HG02798 (cell line): ENCODE measurements at regions not wholly inside any gene's neighbourhood (a gene's known extent, or its start where the extent isn't known, plus 50 kb on each side); places are given as distances from the start of the nearest gene placed in this dataset.
"Not testable (repeated sequence)": the region's sequence is repeated elsewhere in the genome, so short reads cannot be mapped to it uniquely, and the experiment has no call there.

Experiments used
- ATAC-seq: cut with Tn5 transposase; IDR thresholded peaks from one replicate; pipeline ENCODE4 v1.9.1; 2021; ENCODE audit warnings: mild to moderate bottlenecking; ENCODE audit not compliant: unreplicated experiment, poor library complexity

GRCh38 chr10:15921423-15921945, 61.2 kb upstream of the MINDY3 start:
- not testable (repeated sequence) for ATAC-seq

- ATAC-seq, result no peak
These were observed 71.1 kb upstream of the MINDY3 start for GRCh38 chr10:15931376-15931775.

- not testable (repeated sequence) for ATAC-seq
These were observed 79.2 kb upstream of the MINDY3 start for GRCh38 chr10:15939543-15939942.

- no peak for ATAC-seq
These were observed 83.1 kb upstream of the MINDY3 start for GRCh38 chr10:15943426-15943825.

- no peak for ATAC-seq
These were observed 93.9 kb upstream of the MINDY3 start for GRCh38 chr10:15954188-15954587.

- no peak for ATAC-seq
These were observed 100.0 kb upstream of the MINDY3 start for GRCh38 chr10:15960277-15960676.

GRCh38 chr10:15972736-15973135, 112.4 kb upstream of the MINDY3 start:
- not testable (repeated sequence) for ATAC-seq

- no peak for ATAC-seq
These were observed 125.4 kb upstream of the MINDY3 start for GRCh38 chr10:15985690-15986089.

GRCh38 chr10:15990535-15991129, 130.3 kb upstream of the MINDY3 start:
- ATAC-seq, result no peak

GRCh38 chr10:15997313-15997712, 137.0 kb upstream of the MINDY3 start:
- ATAC-seq, result no peak

GRCh38 chr10:16001581-16001980, 141.3 kb upstream of the MINDY3 start:
- ATAC-seq, result no peak

- no peak for ATAC-seq
These were observed 149.5 kb upstream of the MINDY3 start for GRCh38 chr10:16009785-16010184.

- no peak for ATAC-seq
These were observed 151.2 kb upstream of the MINDY3 start for GRCh38 chr10:16011548-16011947.

GRCh38 chr10:16014469-16014868, 154.2 kb upstream of the MINDY3 start:
- ATAC-seq, result no peak

GRCh38 chr10:16016688-16017087, 156.4 kb upstream of the MINDY3 start:
- no peak for ATAC-seq

- ATAC-seq, result no peak
These were observed 160.5 kb upstream of the MINDY3 start for GRCh38 chr10:16020836-16021235.

GRCh38 chr10:16026832-16027231, 166.5 kb upstream of the MINDY3 start:
- ATAC-seq, result not testable (repeated sequence)

- ATAC-seq, result no peak
These were observed 170.3 kb upstream of the MINDY3 start for GRCh38 chr10:16030562-16030961.

- no peak for ATAC-seq
These were observed 188.7 kb upstream of the MINDY3 start for GRCh38 chr10:16049050-16049449.

- no peak for ATAC-seq
These were observed 189.5 kb upstream of the MINDY3 start for GRCh38 chr10:16049782-16050181.

GRCh38 chr10:16063350-16063749, 203.0 kb upstream of the MINDY3 start:
- ATAC-seq, result no peak

GRCh38 chr10:16083551-16083950, 223.2 kb upstream of the MINDY3 start:
- ATAC-seq, result not testable (repeated sequence)
